Breast epithelium (tissue), 3 donors: ENCODE measurements at regions not wholly inside any gene's neighbourhood (a gene's known extent, or its start where the extent isn't known, plus 50 kb on each side); places are given as distances from the start of the nearest gene placed in this dataset.

Source experiments
- POLR2A ChIP-seq: fragments of 450-650 bp; IDR thresholded peaks from one replicate; pipeline ENCODE4 v1.6.1; 2016; ENCODE audit warnings: antibody characterized with exemption, mild to moderate bottlenecking, moderate library complexity
- POLR2AphosphoS5 ChIP-seq, 3 donors: sonication (generic); formaldehyde crosslinking; IDR thresholded peaks; one replicate each; pipeline ENCODE4 v1.6.1; 2017; ENCODE audit warnings: antibody characterized with exemption in 3 of 3
- TF ChIP-seq, protein P1 (sequence below), 3 donors: fragments of 450-650 bp; IDR thresholded peaks; one replicate each; pipeline ENCODE4 v1.5.1; 2016 to 2017; ENCODE audit warnings: antibody characterized with exemption in 3 of 3, mild to moderate bottlenecking in 3 of 3, moderate library complexity in 3 of 3

DNA sequence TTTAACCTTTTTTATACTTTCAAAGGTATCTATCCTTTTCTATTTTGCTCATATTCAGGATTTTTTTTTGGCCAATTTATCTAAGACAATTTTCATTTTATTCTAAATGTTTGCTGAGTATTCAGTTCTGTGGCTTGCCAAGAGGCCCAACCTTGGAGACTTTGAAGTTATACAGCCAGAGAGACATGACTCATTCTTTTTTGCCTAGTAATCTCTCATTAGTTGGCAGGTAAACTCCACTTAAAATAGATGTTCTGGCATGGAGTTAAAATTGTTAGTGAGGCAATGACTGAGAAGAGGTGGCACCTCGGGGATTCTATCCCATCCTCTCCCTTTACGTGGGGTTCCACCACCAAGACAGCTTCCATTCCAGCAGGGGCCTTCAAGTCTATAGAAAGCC, 213.8 kb downstream of the KCTD12 start:
- TF ChIP-seq, protein P1, sequence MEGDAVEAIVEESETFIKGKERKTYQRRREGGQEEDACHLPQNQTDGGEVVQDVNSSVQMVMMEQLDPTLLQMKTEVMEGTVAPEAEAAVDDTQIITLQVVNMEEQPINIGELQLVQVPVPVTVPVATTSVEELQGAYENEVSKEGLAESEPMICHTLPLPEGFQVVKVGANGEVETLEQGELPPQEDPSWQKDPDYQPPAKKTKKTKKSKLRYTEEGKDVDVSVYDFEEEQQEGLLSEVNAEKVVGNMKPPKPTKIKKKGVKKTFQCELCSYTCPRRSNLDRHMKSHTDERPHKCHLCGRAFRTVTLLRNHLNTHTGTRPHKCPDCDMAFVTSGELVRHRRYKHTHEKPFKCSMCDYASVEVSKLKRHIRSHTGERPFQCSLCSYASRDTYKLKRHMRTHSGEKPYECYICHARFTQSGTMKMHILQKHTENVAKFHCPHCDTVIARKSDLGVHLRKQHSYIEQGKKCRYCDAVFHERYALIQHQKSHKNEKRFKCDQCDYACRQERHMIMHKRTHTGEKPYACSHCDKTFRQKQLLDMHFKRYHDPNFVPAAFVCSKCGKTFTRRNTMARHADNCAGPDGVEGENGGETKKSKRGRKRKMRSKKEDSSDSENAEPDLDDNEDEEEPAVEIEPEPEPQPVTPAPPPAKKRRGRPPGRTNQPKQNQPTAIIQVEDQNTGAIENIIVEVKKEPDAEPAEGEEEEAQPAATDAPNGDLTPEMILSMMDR (IDR thresholded peaks at IDR 0.05), result no peak
- TF ChIP-seq POLR2A (no peak), POLR2AphosphoS5 (IDR thresholded peaks at IDR 0.05) (no peak)
